ENCODE measurements at regions not wholly inside any gene's neighbourhood (a gene's known extent, or its start where the extent isn't known, plus 50 kb on each side); places are given as distances from the start of the nearest gene placed in this dataset.

- TF ChIP-seq POLR2A (IDR thresholded peaks at IDR 0.05) (no peak), CTCF (IDR thresholded peaks at IDR 0.05) (no peak)
Observed at GRCh38 chr18:60018618-60019462, 119.0 kb downstream of the PMAIP1 start.

Measured in lower leg skin (tissue), 3 donors.